Upper lobe of left lung (tissue), 6 donors: ENCODE measurements at regions not wholly inside any gene's neighbourhood (a gene's known extent, or its start where the extent isn't known, plus 50 kb on each side); places are given as distances from the start of the nearest gene placed in this dataset.

Experiments
- ATAC-seq, 2 donors: fragments of 200-7000 bp; cut with Tn5 transposase; one replicate each; pipeline ENCODE4 v1.9.1; 2022; ENCODE audit warnings: mild to moderate bottlenecking in 2 of 2, moderate library complexity in 2 of 2; ENCODE audit not compliant: low FRiP score in 2 of 2
- DNase-seq, 2 donors: peaks; one replicate each; pipeline ENCODE4 v3.0.0-alpha.2; 2019 to 2020
- H3K27ac ChIP-seq, 4 donors: fragments of 200-600 bp; sonication (generic); one replicate each; pipeline ENCODE4 v1.5.1; 2016 to 2019
- H3K27me3 ChIP-seq, 4 donors: fragments of 200-600 bp; sonication (generic); one replicate each; pipeline ENCODE4 v1.5.1; 2017 to 2019
- H3K36me3 ChIP-seq, 4 donors: fragments of 200-600 bp; sonication (generic); one replicate each; pipeline ENCODE4 v1.5.1; 2016 to 2019
- H3K4me1 ChIP-seq, 4 donors: fragments of 200-600 bp; sonication (generic); one replicate each; pipeline ENCODE4 v1.5.1; 2018 to 2019
- H3K4me3 ChIP-seq, 4 donors: fragments of 200-600 bp; sonication (generic); one replicate each; pipeline ENCODE4 v1.5.1; 2017 to 2019; ENCODE audit warnings: mild to moderate bottlenecking in 2 of 4, moderate library complexity in 1 of 4
- H3K9me3 ChIP-seq, 4 donors: fragments of 200-600 bp; sonication (generic); one replicate each; pipeline ENCODE4 v1.5.1; 2018 to 2019
- EP300 ChIP-seq, 4 donors: sonication (generic); formaldehyde crosslinking; IDR thresholded peaks; one replicate each; pipeline ENCODE4 v1.5.1; 2017; ENCODE audit warnings: antibody characterized with exemption in 4 of 4, control low read depth in 2 of 4
- POLR2A ChIP-seq, 4 donors: fragments of 450-650 bp; IDR thresholded peaks; one replicate each; pipeline ENCODE4 v1.5.1; 2016 to 2017; ENCODE audit warnings: antibody characterized with exemption in 4 of 4, mild to moderate bottlenecking in 2 of 4
- POLR2AphosphoS5 ChIP-seq, 2 donors: sonication (generic); formaldehyde crosslinking; IDR thresholded peaks; one replicate each; pipeline ENCODE4 v1.5.1; 2017; ENCODE audit warnings: antibody characterized with exemption in 2 of 2
- WGBS, 2 donors: methylation state at CpG; one replicate each; pipeline ENCODE4 v1.1.5; 2017 to 2018; 5-methylcytosine and 5-hydroxymethylcytosine counted together
- TF ChIP-seq, protein P1 (sequence below), 6 experiments: fragments of 450-650 bp in 4 of 6; fragments of 200-600 bp in 2 of 6; sonication (generic) in 2 of 6; IDR thresholded peaks; one replicate each; pipeline ENCODE4 v1.5.1; 2016 to 2019; ENCODE audit warnings: antibody characterized with exemption in 6 of 6
- donor health status: DM: no; HTN: no; CAD: no; lungs with moderate emphysema.
- donor health status: DM: no; HTN: yes; CAD: no; lungs with severe emphysema.

GRCh38 chr3:30524357-30525040 is 81.9 kb upstream of the TGFBR2 start:
- DNase-seq (no peak), ATAC-seq (no peak)
- H3K27ac ChIP-seq, result peak overlapping the region in 2 of 4 donors; percentile 23 to 28
- H3K36me3 ChIP-seq, result no peaks in the 10 kb centered on the region
- H3K9me3 ChIP-seq, result no peaks in the 10 kb centered on the region
- TF ChIP-seq EP300 (IDR thresholded peaks at IDR 0.05) (no peak), POLR2AphosphoS5 (IDR thresholded peaks at IDR 0.05) (no peak), POLR2A (IDR thresholded peaks at IDR 0.05) (no peak)
- TF ChIP-seq, protein P1, sequence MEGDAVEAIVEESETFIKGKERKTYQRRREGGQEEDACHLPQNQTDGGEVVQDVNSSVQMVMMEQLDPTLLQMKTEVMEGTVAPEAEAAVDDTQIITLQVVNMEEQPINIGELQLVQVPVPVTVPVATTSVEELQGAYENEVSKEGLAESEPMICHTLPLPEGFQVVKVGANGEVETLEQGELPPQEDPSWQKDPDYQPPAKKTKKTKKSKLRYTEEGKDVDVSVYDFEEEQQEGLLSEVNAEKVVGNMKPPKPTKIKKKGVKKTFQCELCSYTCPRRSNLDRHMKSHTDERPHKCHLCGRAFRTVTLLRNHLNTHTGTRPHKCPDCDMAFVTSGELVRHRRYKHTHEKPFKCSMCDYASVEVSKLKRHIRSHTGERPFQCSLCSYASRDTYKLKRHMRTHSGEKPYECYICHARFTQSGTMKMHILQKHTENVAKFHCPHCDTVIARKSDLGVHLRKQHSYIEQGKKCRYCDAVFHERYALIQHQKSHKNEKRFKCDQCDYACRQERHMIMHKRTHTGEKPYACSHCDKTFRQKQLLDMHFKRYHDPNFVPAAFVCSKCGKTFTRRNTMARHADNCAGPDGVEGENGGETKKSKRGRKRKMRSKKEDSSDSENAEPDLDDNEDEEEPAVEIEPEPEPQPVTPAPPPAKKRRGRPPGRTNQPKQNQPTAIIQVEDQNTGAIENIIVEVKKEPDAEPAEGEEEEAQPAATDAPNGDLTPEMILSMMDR (IDR thresholded peaks at IDR 0.05), result no peak
- H3K27me3 ChIP-seq, result no peaks in the 10 kb centered on the region
- peaks cover 0 to 30% (median 13%) of the 10 kb centered on the region in 4 donors for H3K4me1 ChIP-seq
- 37 to 43% methylated on average over 4 of the region's 4 CpGs for WGBS, 2 donors
- no peak overlapping the region for H3K4me3 ChIP-seq

- no peak for DNase-seq
Observed at GRCh38 chr3:30526031-30526430, 80.4 kb upstream of the TGFBR2 start.

DNA sequence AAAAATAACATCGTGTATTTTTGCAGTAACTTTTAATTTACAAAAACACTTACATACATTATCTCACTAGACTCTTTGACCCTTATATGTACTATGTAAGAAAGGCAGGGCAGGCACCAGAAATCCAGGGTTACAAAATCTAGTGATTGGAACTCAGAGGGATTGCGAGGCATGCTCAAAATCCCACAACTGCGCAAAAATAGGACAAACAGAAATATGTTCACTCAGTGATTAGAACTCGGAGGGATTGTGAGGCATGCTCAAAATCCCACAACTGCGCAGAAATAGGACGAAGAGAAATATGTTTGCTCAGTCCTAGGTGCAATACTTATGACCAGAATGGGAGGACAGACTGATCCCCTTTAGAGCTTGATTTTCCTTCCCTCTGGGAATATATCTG is 79.2 kb upstream of the TGFBR2 start:
- no peak overlapping the region for H3K27ac ChIP-seq
- no peaks in the 10 kb centered on the region for H3K9me3 ChIP-seq
- no peak overlapping the region for H3K4me3 ChIP-seq
- TF ChIP-seq, protein P1 (IDR thresholded peaks at IDR 0.05), result no peak
- TF ChIP-seq POLR2AphosphoS5 (IDR thresholded peaks at IDR 0.05), result no peak
- no peak for TF ChIP-seq POLR2A (IDR thresholded peaks at IDR 0.05)
- TF ChIP-seq EP300 (IDR thresholded peaks at IDR 0.05), result no peak
- 96 to 98% methylated on average over 6 of the region's 6 CpGs for WGBS, 2 donors
- ATAC-seq, result no peak
- DNase-seq, result no peak
- peaks cover 0 to 25% (median 7%) of the 10 kb centered on the region in 4 donors for H3K4me1 ChIP-seq
- no peaks in the 10 kb centered on the region for H3K36me3 ChIP-seq
- no peaks in the 10 kb centered on the region for H3K27me3 ChIP-seq

More at GRCh38 chr3:30526031-30526430, 80.4 kb upstream of the TGFBR2 start:
- 53 to 58% methylated on average over 1 of the region's 1 CpG for WGBS, 2 donors
- TF ChIP-seq EP300 (IDR thresholded peaks at IDR 0.05) (no peak), POLR2A (IDR thresholded peaks at IDR 0.05) (no peak), POLR2AphosphoS5 (IDR thresholded peaks at IDR 0.05) (no peak)
- TF ChIP-seq, protein P1 (IDR thresholded peaks at IDR 0.05), result no peak
- no peaks in the 10 kb centered on the region for H3K27me3 ChIP-seq
- peak overlapping the region in 1 of 4 donors; percentile 12 for H3K27ac ChIP-seq
- ATAC-seq, result no peak
- H3K9me3 ChIP-seq, result no peaks in the 10 kb centered on the region
- H3K36me3 ChIP-seq, result no peaks in the 10 kb centered on the region
- H3K4me3 ChIP-seq, result no peak overlapping the region
- H3K4me1 ChIP-seq, result peaks cover 0 to 25% (median 9%) of the 10 kb centered on the region in 4 donors

DNA sequence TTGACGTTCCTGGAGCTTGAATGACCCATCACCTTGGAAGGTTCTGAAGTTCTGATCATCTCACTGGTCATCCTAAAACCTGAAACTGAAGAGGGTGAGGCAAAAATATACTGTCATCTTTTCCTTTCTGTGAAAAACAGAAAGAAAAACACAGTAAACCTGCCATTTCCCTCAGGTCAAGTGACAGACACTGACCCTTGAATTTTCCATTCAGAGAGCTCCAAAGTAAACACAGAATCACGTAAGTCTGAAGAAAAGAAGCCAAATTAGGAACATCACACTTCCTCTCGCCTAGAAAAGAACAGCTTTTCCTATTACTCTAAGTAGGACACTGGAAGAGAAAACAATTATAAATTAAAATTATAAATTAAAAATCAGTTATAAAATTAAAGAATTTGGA is 78.7 kb upstream of the TGFBR2 start:
- TF ChIP-seq, protein P1 (IDR thresholded peaks at IDR 0.05), result no peak
- TF ChIP-seq POLR2A (IDR thresholded peaks at IDR 0.05), result no peak
- TF ChIP-seq EP300 (IDR thresholded peaks at IDR 0.05), result no peak
- TF ChIP-seq POLR2AphosphoS5 (IDR thresholded peaks at IDR 0.05), result no peak
- Histone ChIP-seq H3K9me3 (no peaks in the 10 kb centered on the region), H3K4me1 (peaks cover 0 to 25% (median 7%) of the 10 kb centered on the region in 4 donors), H3K27ac (no peak overlapping the region), H3K36me3 (no peaks in the 10 kb centered on the region), H3K27me3 (no peaks in the 10 kb centered on the region), H3K4me3 (no peak overlapping the region)
- ATAC-seq (no peak), DNase-seq (no peak)
- WGBS, 2 donors, result 72 to 80% methylated on average over 3 of the region's 3 CpGs

GRCh38 chr3:30530084-30530483 is 76.3 kb upstream of the TGFBR2 start:
- 94 to 97% methylated on average over 1 of the region's 1 CpG for WGBS, 2 donors
- H3K36me3 ChIP-seq, result no peaks in the 10 kb centered on the region
- no peak overlapping the region for H3K27ac ChIP-seq
- H3K4me1 ChIP-seq, result peaks cover 0 to 12% (median 4%) of the 10 kb centered on the region in 4 donors
- H3K9me3 ChIP-seq, result no peaks in the 10 kb centered on the region
- no peak for DNase-seq
- no peak for ATAC-seq
- no peaks in the 10 kb centered on the region for H3K27me3 ChIP-seq
- no peak overlapping the region for H3K4me3 ChIP-seq
- TF ChIP-seq, protein P1 (IDR thresholded peaks at IDR 0.05), result no peak
- TF ChIP-seq EP300 (IDR thresholded peaks at IDR 0.05), result no peak
